Mucosa of descending colon (tissue), 3 donors: ENCODE measurements at regions not wholly inside any gene's neighbourhood (a gene's known extent, or its start where the extent isn't known, plus 50 kb on each side); places are given as distances from the start of the nearest gene placed in this dataset.
A peak's percentile ranks its signal among the peaks of the same experiment; 100 is the strongest.

Experiments
- ATAC-seq: fragments of 200-7000 bp; cut with Tn5 transposase; one replicate; pipeline ENCODE4 v1.9.1; 2020; ENCODE audit warnings: mild to moderate bottlenecking, moderate library complexity
- DNase-seq, 3 donors: peaks; one replicate each; pipeline ENCODE4 v3.0.0-alpha.2; 2020
- H3K36me3 ChIP-seq: fragments of 200-600 bp; one replicate; pipeline ENCODE4 v1.8.0; 2021; ENCODE audit warnings: low read depth, mild to moderate bottlenecking
- H3K4me1 ChIP-seq: fragments of 200-600 bp; one replicate; pipeline ENCODE4 v1.8.0; 2021; ENCODE audit warnings: low read depth, mild to moderate bottlenecking
- H3K4me3 ChIP-seq: fragments of 200-600 bp; one replicate; pipeline ENCODE4 v1.8.0; 2021; ENCODE audit warnings: mild to moderate bottlenecking
- H3K9me3 ChIP-seq: fragments of 200-600 bp; one replicate; pipeline ENCODE4 v1.8.0; 2021; ENCODE audit warnings: mild to moderate bottlenecking
- intact Hi-C, 2 donors: fragments of 100-400 bp; cut with DNase I in 1 of 2; cut with micrococcal nuclease in 1 of 2; formaldehyde crosslinking; loops; one replicate each; pipeline versions ENCODE4 v1.11.0 to v1.11.1; 2022; cut with DNase I, micrococcal nuclease
- TF ChIP-seq, protein P1 (sequence below): fragments of 200-600 bp; IDR thresholded peaks from one replicate; pipeline ENCODE4 v1.8.0; 2022; ENCODE audit warnings: antibody characterized with exemption, mild to moderate bottlenecking
- donor health status: DM: no; HTN: no; CAD: no; lungs with moderate emphysema.
- donor health status: DM: no; HTN: no; CAD: no.
- donor health status: DM: no; HTN: yes; CAD: no.

DNA sequence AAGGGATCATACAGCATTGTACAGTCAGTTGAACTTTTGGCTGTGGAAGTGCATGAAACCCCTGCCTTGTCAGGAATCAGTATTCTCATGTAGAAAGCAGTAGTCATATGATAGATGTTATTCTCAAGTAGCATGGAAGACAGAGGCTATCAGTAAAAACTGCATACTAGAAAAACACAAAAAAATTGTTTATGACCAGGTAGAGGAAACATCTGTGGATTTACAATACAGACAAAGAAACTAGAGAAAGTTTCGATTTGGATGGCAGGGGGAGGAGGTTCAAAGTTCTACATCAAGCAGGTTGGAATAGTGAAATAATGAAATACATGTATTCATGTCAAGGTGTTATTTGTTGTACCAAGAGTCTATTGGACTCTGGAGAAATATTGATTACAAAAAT is 212.3 kb upstream of the DDI1 start:
- TF ChIP-seq, protein P1, sequence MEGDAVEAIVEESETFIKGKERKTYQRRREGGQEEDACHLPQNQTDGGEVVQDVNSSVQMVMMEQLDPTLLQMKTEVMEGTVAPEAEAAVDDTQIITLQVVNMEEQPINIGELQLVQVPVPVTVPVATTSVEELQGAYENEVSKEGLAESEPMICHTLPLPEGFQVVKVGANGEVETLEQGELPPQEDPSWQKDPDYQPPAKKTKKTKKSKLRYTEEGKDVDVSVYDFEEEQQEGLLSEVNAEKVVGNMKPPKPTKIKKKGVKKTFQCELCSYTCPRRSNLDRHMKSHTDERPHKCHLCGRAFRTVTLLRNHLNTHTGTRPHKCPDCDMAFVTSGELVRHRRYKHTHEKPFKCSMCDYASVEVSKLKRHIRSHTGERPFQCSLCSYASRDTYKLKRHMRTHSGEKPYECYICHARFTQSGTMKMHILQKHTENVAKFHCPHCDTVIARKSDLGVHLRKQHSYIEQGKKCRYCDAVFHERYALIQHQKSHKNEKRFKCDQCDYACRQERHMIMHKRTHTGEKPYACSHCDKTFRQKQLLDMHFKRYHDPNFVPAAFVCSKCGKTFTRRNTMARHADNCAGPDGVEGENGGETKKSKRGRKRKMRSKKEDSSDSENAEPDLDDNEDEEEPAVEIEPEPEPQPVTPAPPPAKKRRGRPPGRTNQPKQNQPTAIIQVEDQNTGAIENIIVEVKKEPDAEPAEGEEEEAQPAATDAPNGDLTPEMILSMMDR = no peak
- peaks cover 9% of the 10 kb centered on the region for H3K4me1 ChIP-seq
- H3K36me3 ChIP-seq = no peaks in the 10 kb centered on the region
- DNase-seq (no peak), ATAC-seq (no peak)
- H3K4me3 ChIP-seq = no peak overlapping the region
- no peaks in the 10 kb centered on the region for H3K9me3 ChIP-seq
- intact Hi-C loops = no loop called here

DNA sequence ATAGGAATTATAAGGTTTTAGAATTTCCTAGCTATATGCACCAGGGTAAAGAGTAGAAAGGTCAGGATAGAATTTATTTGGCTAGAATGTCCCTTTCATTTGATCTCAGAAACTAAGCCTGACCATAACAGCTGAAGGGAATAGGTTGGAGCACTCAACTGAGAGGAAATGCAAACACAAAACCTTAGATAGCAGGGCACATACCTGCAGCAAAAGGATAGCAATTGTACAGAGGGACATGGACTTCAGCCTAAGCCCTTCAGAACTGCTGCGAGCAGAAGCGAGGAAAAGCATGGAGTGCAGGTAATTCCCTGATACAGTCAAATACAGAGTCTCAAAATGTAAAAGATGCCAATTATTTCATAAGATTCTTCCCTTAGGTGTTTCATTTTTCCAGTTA is 211.0 kb upstream of the DDI1 start:
- intact Hi-C loops = no loop called here
- no peak overlapping the region for H3K4me3 ChIP-seq
- DNase-seq (no peak), ATAC-seq (peak; percentile 46)
- peaks cover 9% of the 10 kb centered on the region for H3K4me1 ChIP-seq
- TF ChIP-seq, protein P1 = no peak
- H3K9me3 ChIP-seq = no peaks in the 10 kb centered on the region
- H3K36me3 ChIP-seq = no peaks in the 10 kb centered on the region

DNA sequence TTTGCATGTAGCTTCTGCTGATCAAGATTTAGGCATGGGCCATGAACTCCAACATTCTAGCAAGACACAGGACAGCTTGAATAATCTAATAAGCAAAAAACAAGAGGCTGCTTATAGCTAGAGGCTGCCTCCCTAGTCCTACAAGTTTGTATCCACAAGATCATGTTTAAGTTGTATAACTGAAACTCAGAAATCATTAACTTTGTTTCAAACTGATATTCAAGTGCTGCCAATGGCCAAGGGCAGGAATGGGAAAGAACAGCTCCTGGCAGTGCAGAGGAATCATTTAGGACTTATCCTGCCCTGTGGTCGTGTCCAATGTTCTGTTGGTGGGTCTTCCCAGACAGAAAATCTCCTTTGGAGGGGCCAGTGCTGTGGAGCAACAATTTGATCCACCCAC is 209.6 kb upstream of the DDI1 start:
- H3K4me3 ChIP-seq = no peak overlapping the region
- peaks cover 9% of the 10 kb centered on the region for H3K4me1 ChIP-seq
- TF ChIP-seq, protein P1 = no peak
- no peaks in the 10 kb centered on the region for H3K36me3 ChIP-seq
- intact Hi-C loops = no loop called here
- DNase-seq (no peak), ATAC-seq (peak; percentile 62)
- H3K9me3 ChIP-seq = peaks cover 4% of the 10 kb centered on the region

DNA sequence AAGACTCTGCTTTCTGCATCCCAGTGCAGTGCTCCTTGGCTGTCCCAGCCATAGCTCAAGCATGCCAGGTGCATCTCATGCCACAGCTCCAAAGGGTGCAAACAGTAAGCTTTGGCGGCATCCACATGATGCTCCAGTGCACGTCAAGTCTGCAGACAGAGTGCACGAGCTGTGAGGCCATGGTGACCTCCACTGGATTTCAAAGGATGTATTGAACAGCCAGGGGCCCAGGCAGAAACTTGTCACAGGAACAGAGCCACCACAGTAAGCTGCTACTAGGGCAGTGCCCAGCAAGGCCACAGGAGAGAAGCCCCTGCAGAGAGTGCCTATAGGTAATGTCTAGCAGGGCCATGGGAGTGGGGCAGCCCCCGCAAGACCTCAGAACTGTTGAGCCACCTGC is 206.8 kb upstream of the DDI1 start:
- H3K4me3 ChIP-seq = no peak overlapping the region
- H3K9me3 ChIP-seq = peaks cover 4% of the 10 kb centered on the region
- intact Hi-C loops = no loop called here
- ATAC-seq (peak; percentile 14), DNase-seq (peak in 1 of 3 donors; percentile 24)
- TF ChIP-seq, protein P1 = no peak
- peaks cover 9% of the 10 kb centered on the region for H3K4me1 ChIP-seq
- no peaks in the 10 kb centered on the region for H3K36me3 ChIP-seq

DNA sequence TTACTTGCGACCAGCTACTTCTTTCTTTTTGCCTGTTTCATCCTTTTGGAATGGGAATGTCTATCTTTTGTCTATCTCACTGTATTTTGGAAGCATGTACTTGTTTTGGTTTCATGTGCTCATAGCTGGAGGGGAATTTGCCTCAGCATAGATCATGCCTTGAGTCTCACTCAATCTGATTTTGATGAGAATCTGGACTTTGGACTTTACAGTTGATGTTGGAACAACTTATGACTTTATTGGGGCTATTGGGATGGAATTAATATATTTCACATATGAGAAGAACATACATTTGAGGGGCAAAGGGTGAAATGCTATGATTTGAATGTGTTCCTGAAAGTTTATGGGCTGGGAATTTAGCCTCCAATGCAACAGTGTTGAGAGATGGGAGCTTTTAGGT is 206.2 kb upstream of the DDI1 start:
- Histone ChIP-seq H3K9me3 (peaks cover 4% of the 10 kb centered on the region), H3K36me3 (no peaks in the 10 kb centered on the region), H3K4me3 (no peak overlapping the region), H3K4me1 (peaks cover 9% of the 10 kb centered on the region)
- DNase-seq (no peak), ATAC-seq (peak; percentile 54)
- intact Hi-C loops = no loop called here
- TF ChIP-seq, protein P1 = no peak

DNA sequence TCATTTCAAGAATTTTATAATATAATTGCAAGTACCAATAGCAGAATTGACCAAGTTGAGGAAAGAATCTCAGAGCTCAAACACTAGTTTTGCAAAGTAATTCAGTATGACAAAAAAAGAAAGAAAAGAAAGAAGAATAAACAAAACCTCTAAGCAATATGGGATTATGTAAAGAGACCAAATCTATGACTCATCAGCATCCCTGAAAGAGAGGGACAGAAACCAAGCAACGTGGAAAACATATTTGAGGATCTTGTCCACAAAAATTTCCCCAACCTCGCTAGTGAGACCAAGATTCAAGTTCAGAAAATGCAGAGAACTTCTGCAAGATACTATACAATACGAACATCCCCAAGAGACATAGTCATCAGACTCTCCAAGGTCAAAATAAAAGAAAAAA is 203.7 kb upstream of the DDI1 start:
- no peaks in the 10 kb centered on the region for H3K4me1 ChIP-seq
- DNase-seq (no peak), ATAC-seq (no peak)
- H3K36me3 ChIP-seq = no peaks in the 10 kb centered on the region
- intact Hi-C loops = no loop called here
- TF ChIP-seq, protein P1 = no peak
- no peak overlapping the region for H3K4me3 ChIP-seq
- H3K9me3 ChIP-seq = peaks cover 4% of the 10 kb centered on the region
